ENCODE measurements at regions not wholly inside any gene's neighbourhood (a gene's known extent, or its start where the extent isn't known, plus 50 kb on each side); places are given as distances from the start of the nearest gene placed in this dataset.
"Not testable (repeated sequence)": the region's sequence is repeated elsewhere in the genome, so short reads cannot be mapped to it uniquely, and the experiment has no call there.

GRCh38 chr5:17755406-17755805 lies 121.1 kb downstream of the TAF11L14 start:
- H3K4me3 ChIP-seq; H3K9me3 ChIP-seq (replicated peaks; ENCODE audit: control insufficient read depth, insufficient read depth, low read depth, low read length); H3K9ac ChIP-seq (ENCODE audit: insufficient read depth in 1 of 2, low read depth in 2 of 2, low read length in 2 of 2); BruUV-seq (replicated peaks); H3K9me1 ChIP-seq (ENCODE audit: control insufficient read depth, insufficient read depth, low read length); POLR2A ChIA-PET; H3K79me2 ChIP-seq (ENCODE audit: control insufficient read depth, insufficient read depth, low read length); H2AFZ ChIP-seq (ENCODE audit: low read depth, low read length); FAIRE-seq; H3K27me3 ChIP-seq (ENCODE audit: control insufficient read depth in 2 of 2, insufficient read depth in 2 of 2, low read length in 2 of 2); H3K4me1 ChIP-seq (replicated peaks in 1 of 2; ENCODE audit: control insufficient read depth in 2 of 2, insufficient read depth in 2 of 2, low read length in 2 of 2); in situ Hi-C loops (cut with MboI); H3K27ac ChIP-seq (ENCODE audit: extremely low read depth, low read depth, low read length); H3K36me3 ChIP-seq (ENCODE audit: control insufficient read depth, insufficient read depth, low read length); CTCF ChIA-PET (ENCODE audit: low intra/inter-chr PET ratio); H4K20me1 ChIP-seq (replicated peaks; ENCODE audit: control insufficient read depth, insufficient read depth, low read length); H3K4me2 ChIP-seq (ENCODE audit: insufficient read depth, low read length); DNase-seq (ENCODE audit: extremely low read depth in 1 of 4, low spot score in 3 of 4); intact Hi-C loops (cut with micrococcal nuclease); ATAC-seq: not testable (repeated sequence)
- 0% methylated on average over 10 of the region's 12 CpGs for WGBS (ENCODE audit: insufficient coverage, low coverage, missing lambda C conversion rate)

- Histone ChIP-seq H3K9me1 (ENCODE audit: control insufficient read depth, insufficient read depth, low read length) (no peaks in the 10 kb centered on the region), H3K79me2 (ENCODE audit: control insufficient read depth, insufficient read depth, low read length) (no peaks in the 10 kb centered on the region), H4K20me1 (replicated peaks; ENCODE audit: control insufficient read depth, insufficient read depth, low read length) (no peaks in the 10 kb centered on the region), H3K27ac (ENCODE audit: extremely low read depth, low read depth, low read length) (no peak overlapping the region), H2AFZ (ENCODE audit: low read depth, low read length) (no peak overlapping the region), H3K4me2 (ENCODE audit: insufficient read depth, low read length) (no peak overlapping the region), H3K4me3 (no peak overlapping the region), H3K36me3 (ENCODE audit: control insufficient read depth, insufficient read depth, low read length) (no peaks in the 10 kb centered on the region), H3K9me3 (replicated peaks; ENCODE audit: control insufficient read depth, insufficient read depth, low read depth, low read length) (no peaks in the 10 kb centered on the region), H3K4me1 (replicated peaks in 1 of 2; ENCODE audit: control insufficient read depth in 2 of 2, insufficient read depth in 2 of 2, low read length in 2 of 2) (no peaks in the 10 kb centered on the region), H3K27me3 (ENCODE audit: control insufficient read depth in 2 of 2, insufficient read depth in 2 of 2, low read length in 2 of 2) (no peaks in the 10 kb centered on the region), H3K9ac (ENCODE audit: insufficient read depth in 1 of 2, low read depth in 2 of 2, low read length in 2 of 2) (no peak overlapping the region)
- in situ Hi-C loops (cut with MboI) (no loop called here), intact Hi-C loops (cut with micrococcal nuclease) (no loop called here)
- CTCF ChIA-PET (ENCODE audit: low intra/inter-chr PET ratio): no interaction called here
- ATAC-seq (no peak), DNase-seq (ENCODE audit: extremely low read depth in 1 of 4, low spot score in 3 of 4) (no peak), FAIRE-seq (no peak)
- WGBS (ENCODE audit: insufficient coverage, low coverage, missing lambda C conversion rate): 0% methylated on average over 4 of the region's 4 CpGs
- POLR2A ChIA-PET: no interaction called here
- BruUV-seq (replicated peaks): no TSS peak
- TF ChIP-seq NFE2 (IDR thresholded peaks at IDR 0.05; ENCODE audit: low read depth): no peak
- no peak for TF ChIP-seq AFF4 (CRISPR knock-in tag; IDR thresholded peaks at IDR 0.05)
- no peak for TF ChIP-seq ZNF280B (CRISPR knock-in tag; IDR thresholded peaks at IDR 0.05)
- TF ChIP-seq CREB1 (IDR thresholded peaks at IDR 0.05): no peak
- no peak for TF ChIP-seq CREB1 (CRISPR knock-in tag; IDR thresholded peaks at IDR 0.05)
- TF ChIP-seq PTBP1 (IDR thresholded peaks at IDR 0.05; ENCODE audit: low read depth, low read length): no peak
- no peak for TF ChIP-seq GTF2F1 (IDR thresholded peaks at IDR 0.05; ENCODE audit: low read depth, low read length)
- no peak for TF ChIP-seq ZBTB7A (IDR thresholded peaks at IDR 0.05; ENCODE audit: borderline replicate concordance, control insufficient read depth, low read depth, low read length)
- no peak for TF ChIP-seq DEAF1 (CRISPR knock-in tag; IDR thresholded peaks at IDR 0.05)
- no peak for TF ChIP-seq C11orf30 (IDR thresholded peaks at IDR 0.05; ENCODE audit: low read depth)
These were observed 127.1 kb downstream of the TAF11L14 start for GRCh38 chr5:17761326-17761725.
